ENCODE measurements at regions not wholly inside any gene's neighbourhood (a gene's known extent, or its start where the extent isn't known, plus 50 kb on each side); places are given as distances from the start of the nearest gene placed in this dataset.

DNA sequence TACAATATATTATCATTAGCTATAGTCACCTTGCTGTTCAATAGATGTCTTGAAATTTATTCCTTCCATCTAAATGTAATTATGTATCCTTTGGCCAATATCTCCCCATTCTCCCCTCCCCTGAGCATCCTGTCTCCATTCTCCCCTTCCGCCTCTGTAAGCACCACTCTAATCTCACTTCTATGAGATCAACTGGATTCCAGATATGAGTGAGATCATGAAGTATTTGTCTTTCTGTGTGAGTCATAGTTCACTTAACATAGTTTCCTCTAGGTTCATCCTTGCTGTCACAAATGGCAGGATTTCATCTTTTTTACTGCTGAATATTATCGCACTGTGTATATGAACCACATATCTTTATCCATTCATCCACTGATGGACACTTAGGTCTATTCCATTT, 148.8 kb upstream of the NDN start:
- TF ChIP-seq, protein P1, sequence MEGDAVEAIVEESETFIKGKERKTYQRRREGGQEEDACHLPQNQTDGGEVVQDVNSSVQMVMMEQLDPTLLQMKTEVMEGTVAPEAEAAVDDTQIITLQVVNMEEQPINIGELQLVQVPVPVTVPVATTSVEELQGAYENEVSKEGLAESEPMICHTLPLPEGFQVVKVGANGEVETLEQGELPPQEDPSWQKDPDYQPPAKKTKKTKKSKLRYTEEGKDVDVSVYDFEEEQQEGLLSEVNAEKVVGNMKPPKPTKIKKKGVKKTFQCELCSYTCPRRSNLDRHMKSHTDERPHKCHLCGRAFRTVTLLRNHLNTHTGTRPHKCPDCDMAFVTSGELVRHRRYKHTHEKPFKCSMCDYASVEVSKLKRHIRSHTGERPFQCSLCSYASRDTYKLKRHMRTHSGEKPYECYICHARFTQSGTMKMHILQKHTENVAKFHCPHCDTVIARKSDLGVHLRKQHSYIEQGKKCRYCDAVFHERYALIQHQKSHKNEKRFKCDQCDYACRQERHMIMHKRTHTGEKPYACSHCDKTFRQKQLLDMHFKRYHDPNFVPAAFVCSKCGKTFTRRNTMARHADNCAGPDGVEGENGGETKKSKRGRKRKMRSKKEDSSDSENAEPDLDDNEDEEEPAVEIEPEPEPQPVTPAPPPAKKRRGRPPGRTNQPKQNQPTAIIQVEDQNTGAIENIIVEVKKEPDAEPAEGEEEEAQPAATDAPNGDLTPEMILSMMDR (conservative IDR thresholded peaks at IDR 0.05): no peak
- no peak for TF ChIP-seq EZH2 (IDR thresholded peaks at IDR 0.05; ENCODE audit: low read depth)

Measured in PC-9 (cell line).